Suprapubic skin (tissue), 4 donors: ENCODE measurements at regions not wholly inside any gene's neighbourhood (a gene's known extent, or its start where the extent isn't known, plus 50 kb on each side); places are given as distances from the start of the nearest gene placed in this dataset.
"Not testable (repeated sequence)": the region's sequence is repeated elsewhere in the genome, so short reads cannot be mapped to it uniquely, and the experiment has no call there.

Experiments
- CTCF ChIP-seq, 2 donors: fragments of 200-600 bp in 1 of 2; fragments of 450-650 bp in 1 of 2; sonication (generic) in 1 of 2; IDR thresholded peaks; one replicate each; pipeline ENCODE4 v1.5.1; 2016 to 2019; ENCODE audit warnings: antibody characterized with exemption in 2 of 2, mild to moderate bottlenecking in 1 of 2, moderate library complexity in 1 of 2
- POLR2A ChIP-seq, 2 donors: fragments of 450-650 bp; IDR thresholded peaks; one replicate each; pipeline ENCODE4 v1.6.1; 2017; ENCODE audit warnings: antibody characterized with exemption in 2 of 2, mild to moderate bottlenecking in 2 of 2, moderate library complexity in 2 of 2
- POLR2AphosphoS5 ChIP-seq, 3 donors: sonication (generic); formaldehyde crosslinking; IDR thresholded peaks; one replicate each; pipeline ENCODE4 v1.6.1; 2017; ENCODE audit warnings: antibody characterized with exemption in 3 of 3

DNA sequence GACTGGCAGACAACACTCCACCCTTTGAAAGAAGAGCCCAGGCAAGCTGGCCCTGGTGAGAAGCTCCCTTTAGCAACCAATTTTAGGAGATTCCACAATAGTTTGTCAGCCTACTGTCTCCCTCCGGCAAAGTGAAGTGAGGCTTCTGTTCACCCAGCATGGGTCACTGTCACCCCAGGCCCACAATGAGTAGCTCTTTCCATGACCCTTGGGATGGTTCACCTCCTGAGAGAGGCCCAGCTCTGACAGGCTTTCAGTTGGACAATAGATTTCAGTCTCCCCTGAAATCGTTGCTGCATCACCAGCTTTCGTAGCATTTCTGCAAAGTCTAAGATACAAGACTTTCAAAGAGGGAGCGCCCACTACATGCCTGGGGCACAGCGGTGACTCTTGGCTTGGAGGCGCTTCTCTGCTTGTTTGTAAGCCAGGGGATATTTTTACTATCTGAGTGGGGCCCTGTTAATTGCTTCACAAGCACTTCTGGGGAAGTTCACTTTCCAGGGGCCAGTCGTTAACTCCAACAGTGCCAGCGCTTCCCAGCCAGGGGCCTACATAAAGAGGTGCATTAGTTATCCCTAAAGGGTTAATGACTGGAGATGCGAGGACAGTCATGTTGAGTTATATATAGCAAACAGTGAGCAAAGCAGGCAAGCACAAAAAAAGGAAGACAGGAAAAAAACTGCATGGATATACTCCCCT, 255.7 kb downstream of the BCL2L11 start:
- TF ChIP-seq CTCF, POLR2AphosphoS5, POLR2A (IDR thresholded peaks at IDR 0.05): not testable (repeated sequence)
